ENCODE measurements at regions not wholly inside any gene's neighbourhood (a gene's known extent, or its start where the extent isn't known, plus 50 kb on each side); places are given as distances from the start of the nearest gene placed in this dataset.

DNA sequence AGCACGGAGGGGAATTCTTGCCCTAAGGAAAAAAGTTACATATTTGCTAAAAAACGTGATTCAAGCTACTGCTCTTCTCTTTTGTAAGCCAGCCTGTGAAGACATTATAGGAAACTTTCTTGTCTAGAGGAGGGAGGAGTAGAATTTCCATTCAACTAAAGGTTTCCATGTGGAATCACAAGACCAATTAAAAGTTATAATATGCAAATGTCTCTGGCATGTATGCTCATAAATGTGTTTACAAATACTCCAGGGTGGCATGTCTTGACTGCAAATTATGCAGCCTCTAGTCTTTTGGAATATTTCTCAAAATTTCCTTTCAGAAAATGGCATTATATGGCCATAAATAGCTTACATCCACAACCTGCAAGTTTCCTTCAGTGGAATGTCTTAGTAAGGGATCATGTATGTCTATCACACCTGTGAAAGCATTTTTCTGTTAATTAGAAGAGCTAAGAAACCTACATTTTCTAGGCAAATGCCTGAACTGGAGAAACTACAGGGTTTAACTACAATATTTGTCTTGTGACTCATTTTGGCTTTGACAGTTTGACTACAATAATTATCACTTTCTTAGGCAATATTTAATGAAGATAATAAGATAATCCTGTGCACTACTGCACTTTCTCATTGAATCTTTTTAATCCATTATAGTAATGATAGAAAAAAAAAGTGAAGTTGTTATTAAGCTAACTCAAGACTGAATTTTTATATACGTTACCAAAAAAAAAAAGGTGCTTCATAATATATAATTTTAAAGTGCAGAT lies 111.1 kb upstream of the C10orf90 start:
- in situ Hi-C loops (cut with MboI; ENCODE audit: low sequenced_read_pairs), result no loop called here

DNA sequence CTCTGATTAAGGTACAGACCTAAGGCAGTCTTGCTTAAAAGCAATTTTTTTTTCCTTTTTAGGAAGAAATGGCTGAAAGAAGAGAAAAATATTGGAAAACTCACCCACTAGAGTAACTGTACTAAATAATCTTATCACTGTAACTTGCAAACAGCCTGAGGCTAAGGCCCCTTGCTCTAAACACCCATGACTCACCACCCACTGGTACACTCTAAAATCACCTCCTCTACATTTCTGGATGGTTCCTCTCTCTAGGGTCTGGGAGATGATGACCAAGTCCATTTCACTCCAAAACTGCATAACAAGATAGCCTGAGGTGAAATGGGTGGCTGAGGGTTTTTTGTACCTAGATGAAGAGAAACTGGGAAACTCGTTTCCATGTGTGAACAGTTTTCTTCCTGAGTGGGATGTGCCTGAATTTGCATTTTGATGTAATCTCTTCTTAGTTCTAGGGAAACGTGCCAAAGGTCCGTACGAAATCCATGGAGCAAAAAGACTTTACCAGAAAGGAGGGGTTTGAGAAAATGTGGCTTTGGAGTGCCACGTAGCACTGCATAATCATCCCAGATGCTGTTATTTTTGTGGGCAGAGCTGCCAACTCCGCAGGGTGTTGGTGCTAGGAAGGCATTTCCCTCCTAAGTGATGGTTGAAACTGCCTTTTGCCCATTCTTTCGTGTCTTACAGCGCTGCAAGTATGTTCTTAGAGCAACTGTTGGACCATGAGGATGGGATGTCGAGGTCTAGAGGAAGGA lies 113.5 kb upstream of the C10orf90 start:
- in situ Hi-C loops (cut with MboI; ENCODE audit: low sequenced_read_pairs), result no loop called here

DNA sequence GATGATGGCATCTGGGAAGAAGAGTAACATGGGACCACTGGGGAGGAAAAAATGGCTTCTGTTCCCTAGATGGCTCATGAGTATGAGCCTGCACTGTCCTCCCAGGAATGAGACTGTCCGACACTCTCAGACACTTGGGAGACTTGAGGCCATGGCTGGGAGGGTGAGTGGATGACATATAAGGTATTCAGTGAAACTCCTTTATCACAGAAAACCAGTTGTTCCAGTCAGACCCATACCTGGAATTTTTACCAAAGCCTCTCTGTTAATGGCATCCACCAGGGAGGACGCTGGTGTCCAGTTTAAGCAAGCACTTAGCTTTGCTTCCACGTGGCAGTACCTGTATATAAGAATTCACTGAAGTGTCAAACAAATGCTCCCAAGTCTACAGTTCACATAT lies 116.7 kb upstream of the C10orf90 start:
- in situ Hi-C loops (cut with MboI; ENCODE audit: low sequenced_read_pairs), result no loop called here

DNA sequence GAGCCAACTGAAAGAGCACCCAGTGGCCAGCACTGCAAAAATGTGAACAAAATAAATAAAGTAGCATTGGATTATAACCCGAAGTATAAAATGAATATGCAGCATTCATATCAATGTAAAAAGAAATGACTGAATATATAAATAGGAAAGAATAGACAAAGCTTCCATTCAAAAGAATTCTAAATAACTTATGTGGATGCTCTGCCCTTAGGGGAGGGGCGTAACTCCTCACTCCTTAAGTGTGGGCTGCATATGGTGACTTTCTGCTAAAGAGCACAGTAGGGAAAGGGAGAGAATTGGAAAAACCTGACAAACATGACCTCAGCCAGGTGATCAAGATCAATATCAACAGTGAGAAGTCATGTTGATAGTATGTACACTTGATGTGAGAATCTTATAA lies 109.9 kb upstream of the DOCK1 start:
- in situ Hi-C loops (cut with MboI; ENCODE audit: low sequenced_read_pairs), result no loop called here

DNA sequence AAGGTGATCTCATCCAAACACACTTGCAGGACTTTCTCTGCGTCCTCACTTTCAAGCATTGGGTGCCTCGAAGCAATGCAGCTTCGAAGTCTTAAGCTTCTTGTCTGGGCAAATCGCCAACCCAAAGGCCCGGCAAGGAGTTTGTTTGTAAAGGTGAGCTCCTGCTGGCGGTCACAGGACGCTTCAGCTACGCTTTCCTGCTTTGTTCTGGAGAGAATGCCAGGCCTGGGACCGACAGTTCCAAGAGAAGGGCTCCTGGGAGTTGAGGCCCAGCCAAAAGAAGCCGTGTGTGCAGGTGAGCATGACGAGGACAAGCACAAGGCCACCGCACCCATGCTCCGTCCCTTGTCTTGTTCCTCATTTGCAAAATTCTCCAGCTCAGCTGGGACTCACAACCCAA lies 106.6 kb upstream of the DOCK1 start:
- in situ Hi-C loops (cut with MboI; ENCODE audit: low sequenced_read_pairs), result no loop called here

DNA sequence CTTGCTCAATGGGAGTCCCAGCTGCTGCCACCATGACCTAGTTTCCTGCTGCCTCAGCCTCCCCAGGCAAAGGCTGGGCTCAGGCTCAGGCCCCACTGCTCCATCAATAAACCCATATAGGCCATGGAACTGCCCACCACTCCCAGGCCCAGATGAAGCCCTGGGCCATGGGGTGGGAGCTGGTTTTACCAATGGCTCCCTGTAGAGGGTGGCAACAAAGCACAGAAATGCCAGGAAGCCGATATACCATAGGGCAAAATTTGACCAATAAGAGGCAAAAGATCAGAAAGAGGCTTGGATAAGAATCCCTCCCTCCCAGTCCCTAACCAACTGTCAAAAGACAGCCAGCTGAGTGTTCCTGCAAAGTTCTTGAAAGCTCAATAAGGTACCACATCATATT lies 101.8 kb upstream of the DOCK1 start:
- in situ Hi-C loops (cut with MboI; ENCODE audit: low sequenced_read_pairs), result no loop called here

DNA sequence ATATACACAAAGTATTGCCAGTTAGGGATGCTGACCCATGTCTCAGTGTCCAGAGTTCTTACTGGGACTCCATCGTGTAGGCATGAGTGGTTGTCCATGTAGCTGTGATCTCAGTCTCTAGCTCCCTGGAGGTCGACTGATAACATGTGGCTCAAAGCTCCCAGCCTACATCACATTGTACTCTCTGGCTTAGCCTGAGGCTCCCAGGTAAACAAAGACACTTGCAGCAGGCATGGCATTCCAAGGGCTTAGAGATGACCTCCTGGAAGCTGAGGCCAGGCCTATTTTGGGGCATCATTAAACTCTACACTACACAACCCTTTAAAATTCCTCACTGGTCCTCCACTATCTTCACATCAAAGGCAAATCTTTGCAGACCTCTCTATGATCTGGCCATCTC lies 100.8 kb upstream of the DOCK1 start:
- in situ Hi-C loops (cut with MboI; ENCODE audit: low sequenced_read_pairs), result no loop called here

DNA sequence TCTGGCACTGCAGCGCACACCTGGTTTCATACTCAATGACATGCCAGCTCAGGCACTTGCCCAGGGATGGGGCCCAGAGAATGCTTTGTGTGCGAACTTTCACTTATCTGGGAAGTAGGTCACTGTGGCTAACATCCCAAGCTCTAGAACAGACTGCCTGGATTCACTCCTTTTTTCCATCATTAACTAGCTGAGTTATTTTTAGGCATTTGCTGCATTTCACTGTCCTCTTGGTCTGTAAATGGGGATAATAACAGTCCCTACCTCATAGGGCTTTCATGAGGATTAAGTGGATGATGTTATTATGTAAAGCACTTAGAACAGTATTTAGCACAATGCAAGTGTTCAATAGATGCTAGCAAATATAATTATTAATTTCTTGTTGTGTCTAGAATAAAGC lies 98.7 kb upstream of the DOCK1 start:
- in situ Hi-C loops (cut with MboI; ENCODE audit: low sequenced_read_pairs), result no loop called here

DNA sequence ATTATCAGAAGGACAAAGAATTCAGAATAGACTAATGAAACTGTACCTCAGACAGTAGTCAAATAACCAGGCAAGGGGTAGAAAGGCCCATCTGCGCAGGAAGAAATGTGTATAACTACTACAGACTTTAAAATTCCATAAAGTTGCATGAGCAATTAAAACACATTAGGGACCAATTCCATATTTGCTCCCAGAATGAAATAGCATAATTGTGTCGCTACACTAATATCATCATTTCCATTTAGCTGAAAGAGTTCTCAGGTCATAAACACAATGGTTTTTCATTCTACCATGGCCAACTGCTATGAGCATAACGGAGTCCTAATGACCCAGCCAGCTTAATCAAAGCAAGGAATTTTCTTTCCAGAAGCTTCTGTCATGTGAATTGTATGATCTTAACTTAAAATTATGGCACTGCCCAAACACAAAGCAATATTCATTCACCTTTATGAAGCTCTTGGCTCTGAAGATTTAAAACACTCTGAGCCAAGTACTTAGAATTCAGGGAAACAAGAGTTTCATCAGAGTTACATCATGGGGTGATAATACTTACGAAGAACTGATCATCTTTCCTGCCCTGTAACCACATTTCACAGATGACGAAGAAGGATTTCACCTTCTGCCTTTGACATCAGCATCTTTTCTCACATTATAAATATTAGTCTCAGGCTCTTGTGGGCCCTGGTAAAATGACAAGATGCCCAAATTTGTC lies 98.1 kb upstream of the DOCK1 start:
- in situ Hi-C loops (cut with MboI; ENCODE audit: low sequenced_read_pairs), result no loop called here

DNA sequence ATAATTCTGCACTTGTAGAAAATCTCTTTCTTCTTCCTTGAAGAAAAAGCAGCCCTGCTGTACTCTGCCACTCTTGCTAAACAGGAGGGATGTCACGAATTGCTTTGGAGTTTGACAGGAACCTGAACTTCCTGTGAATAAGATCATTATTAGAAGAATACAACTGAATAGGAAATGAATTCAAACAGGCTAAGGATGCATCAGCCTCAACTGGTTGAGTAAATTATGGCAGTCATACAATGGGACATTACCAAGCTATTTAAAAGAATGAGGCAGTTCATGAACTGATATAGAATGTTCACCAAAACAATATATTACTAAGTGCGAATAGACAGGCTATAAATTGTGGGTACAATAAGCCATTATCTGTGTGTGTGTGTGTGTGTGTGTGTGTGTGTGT lies 97.1 kb upstream of the DOCK1 start:
- in situ Hi-C loops (cut with MboI; ENCODE audit: low sequenced_read_pairs), result no loop called here

DNA sequence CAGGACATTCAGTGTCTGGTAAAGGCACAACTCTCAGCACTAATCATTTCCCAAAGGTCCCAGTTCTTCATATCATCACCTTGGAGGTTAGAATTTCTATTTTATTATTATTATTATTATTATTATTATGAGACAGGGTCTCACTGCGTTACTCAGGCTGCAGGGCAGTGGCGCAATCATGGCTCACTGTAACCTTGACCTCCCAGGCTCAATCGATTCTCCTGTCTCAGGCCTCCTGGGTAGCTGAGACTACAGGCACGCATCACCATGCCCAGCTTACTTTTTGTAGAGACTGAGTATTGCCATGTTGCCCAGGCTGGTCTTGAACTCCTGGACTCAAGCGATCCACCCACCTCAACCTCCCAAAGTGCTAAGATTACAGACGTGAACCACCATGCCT lies 91.8 kb upstream of the DOCK1 start:
- in situ Hi-C loops (cut with MboI; ENCODE audit: low sequenced_read_pairs), result no loop called here

DNA sequence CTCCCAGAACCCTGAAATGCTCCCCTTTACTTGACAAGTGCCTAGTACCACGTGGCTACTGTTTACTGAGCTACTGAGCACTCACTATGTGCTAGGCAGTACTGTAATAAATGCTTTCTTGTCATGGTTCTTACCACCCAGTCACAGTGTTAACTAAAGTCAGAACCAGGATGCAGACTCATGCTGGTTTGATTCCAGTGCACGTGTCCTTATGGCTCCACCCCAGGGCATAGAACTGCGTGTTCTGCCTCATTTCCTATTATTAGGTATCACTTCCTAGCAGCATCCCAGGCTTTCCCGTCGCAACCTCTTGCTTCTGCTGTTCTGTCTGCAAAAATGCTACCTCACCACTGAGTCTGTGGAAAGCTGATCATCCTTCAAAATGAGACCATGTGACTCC lies 71.7 kb upstream of the DOCK1 start:
- in situ Hi-C loops (cut with MboI; ENCODE audit: low sequenced_read_pairs), result no loop called here

DNA sequence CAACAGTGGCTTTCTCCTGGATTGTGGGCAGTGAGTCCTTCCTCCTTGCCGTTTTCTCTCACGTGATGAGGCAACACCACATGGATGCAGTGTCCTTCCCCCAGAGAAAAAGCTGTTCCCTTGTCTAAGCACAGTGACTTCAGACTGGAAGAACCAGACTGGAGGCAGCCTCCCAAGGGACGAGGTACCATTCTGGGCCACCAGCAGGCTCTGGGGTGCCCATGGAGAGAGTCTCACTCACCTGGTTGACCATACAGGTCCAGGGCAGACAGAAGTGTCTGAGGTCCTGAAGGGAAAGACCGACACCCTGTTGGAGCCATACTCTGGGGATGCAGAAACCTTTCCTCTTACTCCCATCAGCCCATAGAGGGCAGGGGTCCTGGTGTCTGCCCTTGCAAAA lies 69.2 kb upstream of the DOCK1 start:
- in situ Hi-C loops (cut with MboI; ENCODE audit: low sequenced_read_pairs), result no loop called here

DNA sequence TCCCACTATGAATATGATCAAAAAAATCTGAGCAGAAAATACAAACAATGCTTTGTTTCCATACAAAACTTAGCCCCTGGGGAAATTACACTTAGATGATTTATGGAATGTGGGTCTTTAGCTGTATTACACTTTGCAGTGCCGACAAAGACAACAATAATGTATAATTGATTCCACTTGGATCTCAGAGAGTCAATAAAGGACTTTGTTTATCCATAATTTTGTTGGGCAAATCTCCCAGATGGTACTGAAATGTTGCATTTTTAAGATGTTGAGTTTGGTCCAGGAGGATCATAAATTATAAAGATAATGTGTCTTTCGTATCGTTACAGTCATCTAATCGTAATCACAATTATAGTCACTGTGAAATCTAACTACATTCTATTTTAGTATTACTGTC lies 66.9 kb upstream of the DOCK1 start:
- in situ Hi-C loops (cut with MboI; ENCODE audit: low sequenced_read_pairs), result no loop called here

DNA sequence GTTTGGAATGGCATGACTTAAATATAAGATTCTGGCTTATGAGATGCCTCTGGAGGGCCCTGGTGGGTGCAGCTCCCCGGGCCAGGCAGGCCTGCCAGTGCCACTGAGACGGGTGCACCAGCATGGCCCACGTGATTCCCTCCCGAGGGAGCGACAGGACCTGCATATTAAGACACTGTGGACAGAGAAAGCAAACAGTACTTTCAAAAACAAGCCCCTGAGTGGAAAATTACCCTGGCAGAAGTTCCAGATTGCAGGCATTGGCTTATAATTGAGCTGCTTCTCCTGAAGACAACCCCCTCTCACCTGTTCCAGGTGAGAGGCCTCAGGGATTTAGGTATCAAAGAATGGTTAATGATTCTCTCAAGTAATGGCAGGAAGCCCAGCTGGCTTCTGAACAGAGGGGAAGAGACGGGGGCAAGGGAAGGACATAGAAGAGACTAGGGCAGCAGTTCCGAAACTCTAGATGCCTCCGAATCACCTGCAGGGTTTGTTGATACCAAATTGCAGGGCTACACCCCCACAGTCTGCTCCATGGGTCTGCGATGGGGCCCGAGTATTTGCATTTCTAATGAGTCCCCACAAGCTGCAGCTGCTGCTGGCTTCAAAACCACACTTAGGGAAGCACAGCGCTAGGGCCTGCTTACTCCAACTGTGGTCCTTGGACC lies 66.0 kb upstream of the DOCK1 start:
- in situ Hi-C loops (cut with MboI; ENCODE audit: low sequenced_read_pairs), result no loop called here

DNA sequence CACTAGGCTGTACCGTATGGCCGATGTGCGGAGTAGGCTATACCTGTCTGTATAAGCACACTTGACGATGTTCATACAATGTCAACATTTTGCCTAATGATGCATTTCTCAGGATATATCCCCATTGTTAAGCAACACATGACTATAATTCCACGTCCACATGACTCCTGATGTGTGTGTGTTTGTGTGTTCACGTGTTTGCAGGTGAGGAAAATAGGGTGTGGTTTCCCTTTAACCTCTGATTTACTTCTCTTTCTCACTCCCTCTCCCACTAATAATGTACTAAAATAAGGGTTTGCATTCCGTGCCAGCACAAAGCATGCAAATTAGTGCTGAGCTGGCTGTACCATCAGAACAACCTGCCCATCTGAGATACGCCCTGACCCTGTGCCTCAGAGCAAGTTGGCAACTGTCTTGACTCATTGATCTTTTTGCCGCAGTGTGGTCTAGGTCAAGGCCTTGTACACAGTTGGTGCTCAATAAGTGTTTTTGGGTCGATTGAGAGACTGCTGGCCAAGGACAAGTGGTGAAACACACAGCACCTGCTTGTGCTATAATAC lies 64.6 kb upstream of the DOCK1 start:
- in situ Hi-C loops (cut with MboI; ENCODE audit: low sequenced_read_pairs), result no loop called here

DNA sequence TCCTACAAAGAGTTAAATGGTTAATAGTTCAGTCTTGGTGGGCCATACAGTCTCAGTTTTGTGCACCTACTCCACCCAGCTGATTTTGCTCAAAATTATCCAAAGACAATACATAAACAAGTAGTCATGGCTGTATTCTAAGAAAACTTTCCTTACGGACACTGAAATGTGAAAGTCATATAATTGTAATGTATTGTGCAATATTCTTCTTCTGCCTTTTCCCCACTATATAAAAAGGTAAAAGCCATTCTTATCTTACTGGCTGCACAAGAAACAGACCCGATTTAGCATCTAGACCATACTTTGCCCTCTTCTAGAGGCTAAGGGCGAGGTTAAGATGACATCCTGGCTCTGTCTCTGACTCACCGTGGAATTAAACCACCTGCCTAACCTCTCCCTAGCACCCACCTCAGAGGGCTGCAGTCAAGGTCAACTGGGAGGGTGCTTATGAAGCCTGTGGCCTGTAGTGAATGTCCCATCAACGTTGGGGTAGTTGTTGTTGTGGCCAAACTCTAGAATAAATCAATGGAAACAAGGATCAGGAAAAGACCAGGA lies 63.8 kb upstream of the DOCK1 start:
- in situ Hi-C loops (cut with MboI; ENCODE audit: low sequenced_read_pairs), result no loop called here

DNA sequence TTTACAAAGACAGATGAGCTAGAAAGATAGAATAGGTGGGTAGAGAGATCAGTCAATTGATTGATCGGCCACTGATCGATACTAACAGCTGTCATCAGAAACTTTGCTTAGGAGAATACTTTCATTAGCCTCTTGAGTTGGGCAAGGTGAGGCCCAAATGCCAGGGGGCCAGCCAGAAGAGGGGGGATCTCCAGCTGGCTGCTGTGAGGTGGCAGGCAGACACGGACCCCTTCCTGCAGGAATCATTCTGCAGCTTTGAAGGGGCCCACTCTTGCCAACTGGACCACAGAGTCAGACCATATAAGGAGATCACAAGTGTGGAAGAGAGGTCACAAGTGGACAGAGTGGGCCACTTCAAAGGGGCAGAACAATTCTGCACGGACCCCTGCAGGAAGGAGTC lies 62.9 kb upstream of the DOCK1 start:
- in situ Hi-C loops (cut with MboI; ENCODE audit: low sequenced_read_pairs), result no loop called here

DNA sequence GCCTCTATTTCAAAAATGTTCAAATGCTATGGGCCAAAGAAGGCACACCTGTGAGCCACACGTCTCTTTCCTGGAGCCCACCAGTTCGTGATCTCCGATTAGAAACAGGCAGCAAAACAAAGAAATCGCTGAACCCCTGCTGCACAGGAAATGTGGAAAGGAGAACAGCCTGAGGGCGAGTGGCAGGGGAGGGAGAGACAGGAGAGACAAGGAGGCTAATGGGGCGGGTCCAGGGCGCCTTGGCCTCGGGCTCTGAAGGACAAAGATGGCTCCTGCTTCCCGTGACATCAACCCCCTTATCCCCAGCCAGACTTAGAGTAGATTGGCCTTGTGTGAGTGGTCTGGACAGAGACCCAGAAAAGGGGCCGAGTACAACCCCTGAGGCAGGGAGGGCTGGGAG lies 62.4 kb upstream of the DOCK1 start:
- in situ Hi-C loops (cut with MboI; ENCODE audit: low sequenced_read_pairs), result no loop called here

DNA sequence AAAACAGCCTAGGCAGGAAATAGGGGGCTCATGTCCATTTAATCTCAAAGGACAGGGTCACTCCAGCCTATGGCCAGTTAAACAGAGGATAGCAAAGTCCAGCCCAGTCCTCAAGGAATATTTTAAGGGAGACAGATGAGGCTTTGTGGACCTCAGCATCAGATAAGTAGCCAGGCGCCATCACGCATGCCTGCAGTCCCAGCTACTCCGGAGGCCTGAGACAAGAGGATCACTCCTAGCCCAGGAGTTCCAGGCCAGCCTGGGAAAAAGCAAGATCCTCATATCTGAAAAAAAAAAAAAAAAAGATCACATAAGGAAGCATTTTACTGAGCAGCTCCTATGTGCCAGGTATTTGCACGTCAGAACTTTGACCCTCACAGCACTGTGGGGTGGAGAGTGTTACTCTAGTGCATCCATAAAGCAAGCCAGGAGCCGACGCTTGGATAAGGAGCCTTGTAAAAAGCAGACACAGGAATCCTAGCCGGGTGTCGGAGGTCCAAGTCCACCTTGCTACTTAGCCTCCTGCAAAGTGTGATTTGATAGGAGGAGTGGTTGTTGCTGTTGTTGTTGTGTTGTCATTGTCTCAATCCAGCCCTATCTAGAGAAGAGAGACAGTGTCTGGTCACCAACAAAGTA lies 61.8 kb upstream of the DOCK1 start:
- in situ Hi-C loops (cut with MboI; ENCODE audit: low sequenced_read_pairs), result no loop called here
